ENCODE measurements at regions not wholly inside any gene's neighbourhood (a gene's known extent, or its start where the extent isn't known, plus 50 kb on each side); places are given as distances from the start of the nearest gene placed in this dataset.

DNA sequence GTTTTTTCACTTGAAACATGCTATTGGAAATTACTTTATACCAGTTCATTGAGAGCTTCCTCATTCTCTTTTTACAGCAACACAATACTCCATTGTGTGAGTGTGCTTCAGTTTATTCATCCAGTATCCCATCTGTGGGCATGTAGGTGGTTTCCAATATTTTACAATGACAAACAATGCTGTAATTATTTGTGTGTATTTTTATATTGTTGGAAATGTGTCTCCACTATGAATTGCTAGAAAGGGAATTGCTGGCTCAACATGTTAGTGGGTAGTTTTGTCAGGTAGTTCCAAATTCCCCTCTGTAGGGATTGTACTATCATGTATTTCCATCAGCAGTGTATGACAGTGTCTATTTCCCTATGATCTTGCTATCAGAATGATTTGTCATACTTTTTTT lies 65.8 kb upstream of the MAGI1 start:
- TF ChIP-seq CTCF (IDR thresholded peaks at IDR 0.05), result no peak
- no peak for TF ChIP-seq POLR2A (IDR thresholded peaks at IDR 0.05)
- TF ChIP-seq EP300 (IDR thresholded peaks at IDR 0.05), result no peak

All from tibial nerve (tissue), 4 donors.